T-helper 1 cell treated with Interleukin-12 subunit alpha and Interleukin-12 subunit beta and Interleukin-4 antibody, amounts not matched to agents 30 μg/mL and 1 μg/mL, for 36 hours (primary cell): ENCODE measurements at regions not wholly inside any gene's neighbourhood (a gene's known extent, or its start where the extent isn't known, plus 50 kb on each side); places are given as distances from the start of the nearest gene placed in this dataset.

Source experiments
- H3K27ac Mint-ChIP-seq: one replicate; pipeline ENCODE4 v1.8.0; 2021; ENCODE audit warnings: mild to moderate bottlenecking, mixed read lengths
- H3K27me3 Mint-ChIP-seq: one replicate; pipeline ENCODE4 v1.8.0; 2021; ENCODE audit warnings: low read depth, mixed read lengths
- H3K36me3 Mint-ChIP-seq: one replicate; pipeline ENCODE4 v1.8.0; 2021; ENCODE audit warnings: low read depth, mixed read lengths
- H3K4me1 Mint-ChIP-seq: one replicate; pipeline ENCODE4 v1.8.0; 2021; ENCODE audit warnings: low read depth, mixed read lengths
- H3K4me3 Mint-ChIP-seq: one replicate; pipeline ENCODE4 v1.8.0; 2021; ENCODE audit warnings: mild to moderate bottlenecking, moderate library complexity, mixed read lengths
- H3K9me3 Mint-ChIP-seq: one replicate; pipeline ENCODE4 v1.8.0; 2021; ENCODE audit warnings: mixed read lengths

- Mint-ChIP-seq H3K27me3 (peaks cover 3% of the 10 kb centered on the region), H3K4me3 (no peak overlapping the region), H3K4me1 (no peaks in the 10 kb centered on the region), H3K9me3 (no peaks in the 10 kb centered on the region), H3K36me3 (no peaks in the 10 kb centered on the region), H3K27ac (no peak overlapping the region)
Measured at GRCh38 chr11:112368381-112368780, 107.7 kb upstream of the PLET1 start.

- no peaks in the 10 kb centered on the region for H3K9me3 Mint-ChIP-seq
- H3K36me3 Mint-ChIP-seq, result no peaks in the 10 kb centered on the region
- peaks cover 3% of the 10 kb centered on the region for H3K27me3 Mint-ChIP-seq
- no peak overlapping the region for H3K27ac Mint-ChIP-seq
- no peak overlapping the region for H3K4me3 Mint-ChIP-seq
- H3K4me1 Mint-ChIP-seq, result no peaks in the 10 kb centered on the region
Measured at GRCh38 chr11:112369374-112369773, 108.7 kb upstream of the PLET1 start.

- Mint-ChIP-seq H3K4me3 (no peak overlapping the region), H3K9me3 (no peaks in the 10 kb centered on the region), H3K36me3 (no peaks in the 10 kb centered on the region), H3K27me3 (peaks cover 3% of the 10 kb centered on the region), H3K27ac (no peak overlapping the region), H3K4me1 (no peaks in the 10 kb centered on the region)
Measured at GRCh38 chr11:112369916-112370315, 109.3 kb upstream of the PLET1 start.

GRCh38 chr11:112374486-112375140 is 114.0 kb upstream of the PLET1 start:
- Mint-ChIP-seq H3K27ac (no peak overlapping the region), H3K4me1 (no peaks in the 10 kb centered on the region), H3K4me3 (no peak overlapping the region), H3K36me3 (no peaks in the 10 kb centered on the region), H3K27me3 (peaks cover 3% of the 10 kb centered on the region), H3K9me3 (no peaks in the 10 kb centered on the region)

GRCh38 chr11:112377946-112378345 is 117.3 kb upstream of the PLET1 start:
- Mint-ChIP-seq H3K27ac (no peak overlapping the region), H3K4me1 (no peaks in the 10 kb centered on the region), H3K9me3 (no peaks in the 10 kb centered on the region), H3K27me3 (peaks cover 3% of the 10 kb centered on the region), H3K4me3 (no peak overlapping the region), H3K36me3 (no peaks in the 10 kb centered on the region)

- H3K27me3 Mint-ChIP-seq, result no peaks in the 10 kb centered on the region
- H3K9me3 Mint-ChIP-seq, result no peaks in the 10 kb centered on the region
- H3K4me3 Mint-ChIP-seq, result no peak overlapping the region
- H3K27ac Mint-ChIP-seq, result no peak overlapping the region
- H3K36me3 Mint-ChIP-seq, result no peaks in the 10 kb centered on the region
- H3K4me1 Mint-ChIP-seq, result no peaks in the 10 kb centered on the region
Measured at GRCh38 chr11:112380464-112380863, 119.8 kb upstream of the PLET1 start.

GRCh38 chr11:112381578-112381977 is 120.9 kb upstream of the PLET1 start:
- H3K27me3 Mint-ChIP-seq, result no peaks in the 10 kb centered on the region
- no peaks in the 10 kb centered on the region for H3K36me3 Mint-ChIP-seq
- H3K4me3 Mint-ChIP-seq, result no peak overlapping the region
- H3K4me1 Mint-ChIP-seq, result no peaks in the 10 kb centered on the region
- H3K9me3 Mint-ChIP-seq, result no peaks in the 10 kb centered on the region
- no peak overlapping the region for H3K27ac Mint-ChIP-seq

- Mint-ChIP-seq H3K27me3 (no peaks in the 10 kb centered on the region), H3K4me3 (no peak overlapping the region), H3K36me3 (no peaks in the 10 kb centered on the region), H3K9me3 (no peaks in the 10 kb centered on the region), H3K27ac (no peak overlapping the region), H3K4me1 (no peaks in the 10 kb centered on the region)
Measured at GRCh38 chr11:112382561-112382960, 121.9 kb upstream of the PLET1 start.

- Mint-ChIP-seq H3K27me3 (peaks cover 10% of the 10 kb centered on the region), H3K9me3 (peaks cover 3% of the 10 kb centered on the region), H3K4me1 (no peaks in the 10 kb centered on the region), H3K4me3 (no peak overlapping the region), H3K36me3 (no peaks in the 10 kb centered on the region), H3K27ac (no peak overlapping the region)
Measured at GRCh38 chr11:112388496-112388895, 127.8 kb upstream of the PLET1 start.

- H3K27ac Mint-ChIP-seq, result no peak overlapping the region
- H3K4me1 Mint-ChIP-seq, result no peaks in the 10 kb centered on the region
Measured at GRCh38 chr11:112391086-112391485, 130.4 kb upstream of the PLET1 start.

GRCh38 chr11:112392904-112393303 is 132.2 kb upstream of the PLET1 start:
- H3K4me1 Mint-ChIP-seq, result no peaks in the 10 kb centered on the region

More at GRCh38 chr11:112391086-112391485, 130.4 kb upstream of the PLET1 start:
- Mint-ChIP-seq H3K36me3 (no peaks in the 10 kb centered on the region), H3K4me3 (no peak overlapping the region), H3K27me3 (peaks cover 10% of the 10 kb centered on the region), H3K9me3 (peaks cover 3% of the 10 kb centered on the region)

GRCh38 chr11:112394304-112394703 is 133.6 kb upstream of the PLET1 start:
- Mint-ChIP-seq H3K4me3 (no peak overlapping the region), H3K27ac (no peak overlapping the region), H3K4me1 (no peaks in the 10 kb centered on the region), H3K27me3 (peaks cover 3% of the 10 kb centered on the region), H3K9me3 (no peaks in the 10 kb centered on the region), H3K36me3 (no peaks in the 10 kb centered on the region)

More at GRCh38 chr11:112392904-112393303, 132.2 kb upstream of the PLET1 start:
- H3K4me3 Mint-ChIP-seq, result no peak overlapping the region
- H3K27me3 Mint-ChIP-seq, result peaks cover 9% of the 10 kb centered on the region
- peaks cover 3% of the 10 kb centered on the region for H3K9me3 Mint-ChIP-seq
- H3K36me3 Mint-ChIP-seq, result no peaks in the 10 kb centered on the region
- no peak overlapping the region for H3K27ac Mint-ChIP-seq

- H3K27ac Mint-ChIP-seq, result no peak overlapping the region
- no peaks in the 10 kb centered on the region for H3K4me1 Mint-ChIP-seq
- no peaks in the 10 kb centered on the region for H3K36me3 Mint-ChIP-seq
- peaks cover 3% of the 10 kb centered on the region for H3K27me3 Mint-ChIP-seq
- no peak overlapping the region for H3K4me3 Mint-ChIP-seq
- H3K9me3 Mint-ChIP-seq, result no peaks in the 10 kb centered on the region
Measured at GRCh38 chr11:112396076-112396475, 135.4 kb upstream of the PLET1 start.

- H3K27me3 Mint-ChIP-seq, result no peaks in the 10 kb centered on the region
- no peaks in the 10 kb centered on the region for H3K4me1 Mint-ChIP-seq
- no peak overlapping the region for H3K4me3 Mint-ChIP-seq
- H3K9me3 Mint-ChIP-seq, result no peaks in the 10 kb centered on the region
- H3K27ac Mint-ChIP-seq, result no peak overlapping the region
- H3K36me3 Mint-ChIP-seq, result no peaks in the 10 kb centered on the region
Measured at GRCh38 chr11:112398798-112399478, 138.3 kb upstream of the PLET1 start.

- H3K9me3 Mint-ChIP-seq, result no peaks in the 10 kb centered on the region
- no peaks in the 10 kb centered on the region for H3K27me3 Mint-ChIP-seq
- no peaks in the 10 kb centered on the region for H3K4me1 Mint-ChIP-seq
- H3K27ac Mint-ChIP-seq, result no peak overlapping the region
- H3K36me3 Mint-ChIP-seq, result no peaks in the 10 kb centered on the region
- H3K4me3 Mint-ChIP-seq, result no peak overlapping the region
Measured at GRCh38 chr11:112400476-112401014, 139.9 kb upstream of the PLET1 start.
